Testis (tissue), 2 donors: ENCODE measurements at regions not wholly inside any gene's neighbourhood (a gene's known extent, or its start where the extent isn't known, plus 50 kb on each side); places are given as distances from the start of the nearest gene placed in this dataset.

ENCODE experiments used
- CTCF ChIP-seq, 3 experiments: fragments of 450-650 bp in 2 of 3; fragments of 200-600 bp in 1 of 3; sonication (generic) in 1 of 3; IDR thresholded peaks; one replicate each; pipeline ENCODE4 v1.5.1; 2016 to 2019; ENCODE audit warnings: antibody characterized with exemption in 3 of 3, mild to moderate bottlenecking in 2 of 3, moderate library complexity in 1 of 3
- POLR2A ChIP-seq: fragments of 450-650 bp; IDR thresholded peaks from one replicate; pipeline ENCODE4 v1.6.1; 2017; ENCODE audit warnings: antibody characterized with exemption, mild to moderate bottlenecking, moderate library complexity

DNA sequence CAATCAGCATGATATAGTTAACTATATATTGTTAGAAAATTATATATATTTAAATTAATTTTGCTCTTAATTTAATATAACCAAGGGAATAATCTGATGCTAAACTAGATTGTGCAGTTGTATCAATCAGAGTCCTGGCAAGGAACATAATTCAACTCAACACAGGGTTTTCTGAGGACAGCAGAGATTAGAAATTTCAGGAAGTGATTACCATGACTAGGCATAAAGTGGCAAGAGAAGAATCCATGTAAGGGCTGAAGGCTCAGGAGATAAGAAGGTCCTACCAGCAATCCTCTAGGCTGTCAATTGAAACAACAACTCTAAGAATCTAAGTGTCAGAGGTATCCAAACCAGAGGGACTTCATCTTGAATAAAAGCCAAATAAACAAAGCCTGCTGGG is 807.8 kb downstream of the DSC3 start:
- TF ChIP-seq CTCF (IDR thresholded peaks at IDR 0.05) = no peak
- no peak for TF ChIP-seq POLR2A
